Breast epithelium (tissue), 3 donors: ENCODE measurements at regions not wholly inside any gene's neighbourhood (a gene's known extent, or its start where the extent isn't known, plus 50 kb on each side); places are given as distances from the start of the nearest gene placed in this dataset.

ENCODE experiments used
- POLR2AphosphoS5 ChIP-seq, 3 donors: sonication (generic); formaldehyde crosslinking; IDR thresholded peaks; one replicate each; pipeline ENCODE4 v1.6.1; 2017; ENCODE audit warnings: antibody characterized with exemption in 3 of 3
- TF ChIP-seq, protein P1 (sequence below), 3 donors: fragments of 450-650 bp; IDR thresholded peaks; one replicate each; pipeline ENCODE4 v1.5.1; 2016 to 2017; ENCODE audit warnings: antibody characterized with exemption in 3 of 3, mild to moderate bottlenecking in 3 of 3, moderate library complexity in 3 of 3

DNA sequence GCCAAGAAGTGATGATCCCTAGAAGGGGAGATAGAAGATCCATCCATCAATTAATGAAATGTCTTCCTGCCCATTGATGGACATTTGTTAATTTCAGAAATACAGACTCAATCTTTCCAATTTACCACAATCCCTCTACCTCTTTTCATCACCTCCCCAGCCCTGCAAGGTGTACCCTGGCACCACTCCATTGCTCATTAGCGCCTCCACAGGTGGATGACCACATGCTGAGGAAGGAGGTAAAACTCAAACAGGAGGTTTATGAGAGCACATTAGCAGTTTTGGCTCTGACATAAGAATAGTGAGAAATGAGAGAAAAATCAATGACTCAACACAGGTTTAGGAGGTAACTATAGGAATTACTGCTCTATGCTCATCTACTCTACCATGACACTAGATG lies 208.0 kb downstream of the C1D start:
- TF ChIP-seq, protein P1, sequence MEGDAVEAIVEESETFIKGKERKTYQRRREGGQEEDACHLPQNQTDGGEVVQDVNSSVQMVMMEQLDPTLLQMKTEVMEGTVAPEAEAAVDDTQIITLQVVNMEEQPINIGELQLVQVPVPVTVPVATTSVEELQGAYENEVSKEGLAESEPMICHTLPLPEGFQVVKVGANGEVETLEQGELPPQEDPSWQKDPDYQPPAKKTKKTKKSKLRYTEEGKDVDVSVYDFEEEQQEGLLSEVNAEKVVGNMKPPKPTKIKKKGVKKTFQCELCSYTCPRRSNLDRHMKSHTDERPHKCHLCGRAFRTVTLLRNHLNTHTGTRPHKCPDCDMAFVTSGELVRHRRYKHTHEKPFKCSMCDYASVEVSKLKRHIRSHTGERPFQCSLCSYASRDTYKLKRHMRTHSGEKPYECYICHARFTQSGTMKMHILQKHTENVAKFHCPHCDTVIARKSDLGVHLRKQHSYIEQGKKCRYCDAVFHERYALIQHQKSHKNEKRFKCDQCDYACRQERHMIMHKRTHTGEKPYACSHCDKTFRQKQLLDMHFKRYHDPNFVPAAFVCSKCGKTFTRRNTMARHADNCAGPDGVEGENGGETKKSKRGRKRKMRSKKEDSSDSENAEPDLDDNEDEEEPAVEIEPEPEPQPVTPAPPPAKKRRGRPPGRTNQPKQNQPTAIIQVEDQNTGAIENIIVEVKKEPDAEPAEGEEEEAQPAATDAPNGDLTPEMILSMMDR (IDR thresholded peaks at IDR 0.05) = no peak
- TF ChIP-seq POLR2AphosphoS5 (IDR thresholded peaks at IDR 0.05) = no peak
